ENCODE measurements at regions not wholly inside any gene's neighbourhood (a gene's known extent, or its start where the extent isn't known, plus 50 kb on each side); places are given as distances from the start of the nearest gene placed in this dataset.

DNA sequence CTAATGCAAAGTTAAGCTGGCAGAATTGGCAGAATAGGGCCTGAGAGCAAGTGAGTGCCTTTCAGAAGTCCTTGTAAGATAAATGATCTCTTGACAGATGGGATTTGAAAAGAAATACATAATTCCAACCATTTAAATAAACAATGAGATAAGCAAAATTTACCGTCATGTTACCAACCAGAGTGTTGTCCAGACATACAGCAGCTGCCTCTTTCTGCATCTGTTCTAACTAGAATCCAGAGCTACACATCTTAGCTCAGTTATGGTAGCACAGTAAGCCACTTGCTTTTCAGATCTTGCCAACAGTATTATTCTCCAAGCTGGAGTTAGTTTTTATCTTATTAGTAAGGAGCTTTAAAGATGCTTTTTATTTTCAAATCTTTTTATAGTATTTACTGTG, 179.6 kb downstream of the BARD1 start:
- no peaks in the 10 kb centered on the region for H4K20me1 ChIP-seq (ENCODE audit: insufficient read depth, low read length)
- H3K4me1 ChIP-seq (ENCODE audit: low read length), result peaks cover 6% of the 10 kb centered on the region; the same call in 1 of the 2 replicates
- no peaks in the 10 kb centered on the region for H3K79me2 ChIP-seq (ENCODE audit: low read length)
- no peak for TF ChIP-seq EZH2phosphoT487 (IDR thresholded peaks at IDR 0.05; ENCODE audit: low read depth)
- TF ChIP-seq, protein P1, sequence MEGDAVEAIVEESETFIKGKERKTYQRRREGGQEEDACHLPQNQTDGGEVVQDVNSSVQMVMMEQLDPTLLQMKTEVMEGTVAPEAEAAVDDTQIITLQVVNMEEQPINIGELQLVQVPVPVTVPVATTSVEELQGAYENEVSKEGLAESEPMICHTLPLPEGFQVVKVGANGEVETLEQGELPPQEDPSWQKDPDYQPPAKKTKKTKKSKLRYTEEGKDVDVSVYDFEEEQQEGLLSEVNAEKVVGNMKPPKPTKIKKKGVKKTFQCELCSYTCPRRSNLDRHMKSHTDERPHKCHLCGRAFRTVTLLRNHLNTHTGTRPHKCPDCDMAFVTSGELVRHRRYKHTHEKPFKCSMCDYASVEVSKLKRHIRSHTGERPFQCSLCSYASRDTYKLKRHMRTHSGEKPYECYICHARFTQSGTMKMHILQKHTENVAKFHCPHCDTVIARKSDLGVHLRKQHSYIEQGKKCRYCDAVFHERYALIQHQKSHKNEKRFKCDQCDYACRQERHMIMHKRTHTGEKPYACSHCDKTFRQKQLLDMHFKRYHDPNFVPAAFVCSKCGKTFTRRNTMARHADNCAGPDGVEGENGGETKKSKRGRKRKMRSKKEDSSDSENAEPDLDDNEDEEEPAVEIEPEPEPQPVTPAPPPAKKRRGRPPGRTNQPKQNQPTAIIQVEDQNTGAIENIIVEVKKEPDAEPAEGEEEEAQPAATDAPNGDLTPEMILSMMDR (IDR thresholded peaks at IDR 0.05; ENCODE audit: low read depth, low read length), result no peak
- no peak overlapping the region for H2AFZ ChIP-seq (ENCODE audit: low read depth, low read length)
- no peak overlapping the region for H3K27ac ChIP-seq (ENCODE audit: low read length)
- no peak overlapping the region for H3K4me3 ChIP-seq (ENCODE audit: low read length)
- H3K9ac ChIP-seq (ENCODE audit: low read length), result no peak overlapping the region
- H3K27me3 ChIP-seq (ENCODE audit: low read depth, low read length), result no peaks in the 10 kb centered on the region
- H3K4me2 ChIP-seq (ENCODE audit: low read length), result no peak overlapping the region
- no peaks in the 10 kb centered on the region for H3K9me3 ChIP-seq (ENCODE audit: insufficient read depth, low read length)
- no peaks in the 10 kb centered on the region for H3K36me3 ChIP-seq (replicated peaks; ENCODE audit: low read depth, low read length)
